Astrocyte of the spinal cord (primary cell): ENCODE measurements at regions not wholly inside any gene's neighbourhood (a gene's known extent, or its start where the extent isn't known, plus 50 kb on each side); places are given as distances from the start of the nearest gene placed in this dataset.
A peak's percentile ranks its signal among the peaks of the same experiment; 100 is the strongest.
"Not testable (repeated sequence)": the region's sequence is repeated elsewhere in the genome, so short reads cannot be mapped to it uniquely, and the experiment has no call there.

Source experiments
- DNase-seq: peaks from one replicate; pipeline ENCODE4 v3.0.0; 2011; ENCODE audit warnings: low read depth, low spot score
- H3K4me3 ChIP-seq: 2 replicates; pipeline ENCODE4 v1.5.1; 2011; ENCODE audit warnings: low read depth, mild to moderate bottlenecking, low read length, moderate library complexity
- in situ Hi-C: cut with HindIII; loops from 2 replicates; pipeline ENCODE4 v1.10.0; 2017; ENCODE audit warnings: low sequenced_read_pairs
- TF ChIP-seq, protein P1 (sequence below): IDR thresholded peaks from 2 replicates; pipeline ENCODE4 v1.5.1; 2012; ENCODE audit warnings: low read depth, mild to moderate bottlenecking, low read length, inconsistent platforms

DNA sequence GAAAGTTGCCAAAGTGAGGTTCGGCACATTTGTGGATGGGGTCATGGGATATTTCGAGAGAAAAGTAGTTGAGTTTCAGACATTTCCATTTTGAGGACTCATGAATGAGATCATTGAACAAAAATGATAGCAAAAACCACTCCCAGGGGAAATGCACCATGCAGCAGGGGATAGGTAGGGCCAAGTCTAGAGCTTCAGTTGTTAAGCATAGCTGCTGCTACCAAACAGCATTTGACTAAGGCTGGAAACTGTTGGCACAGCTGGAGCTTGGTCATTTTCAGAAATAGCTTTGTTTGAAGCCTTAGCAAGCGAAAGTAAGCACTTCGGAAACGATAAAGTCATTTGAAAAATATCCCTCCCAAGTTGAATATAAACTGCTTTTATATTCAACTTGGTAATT lies 431.8 kb downstream of the SOCS6 start:
- in situ Hi-C loops, result no loop called here
- no peak overlapping the region for H3K4me3 ChIP-seq
- peak; percentile 45 for DNase-seq
- TF ChIP-seq, protein P1, sequence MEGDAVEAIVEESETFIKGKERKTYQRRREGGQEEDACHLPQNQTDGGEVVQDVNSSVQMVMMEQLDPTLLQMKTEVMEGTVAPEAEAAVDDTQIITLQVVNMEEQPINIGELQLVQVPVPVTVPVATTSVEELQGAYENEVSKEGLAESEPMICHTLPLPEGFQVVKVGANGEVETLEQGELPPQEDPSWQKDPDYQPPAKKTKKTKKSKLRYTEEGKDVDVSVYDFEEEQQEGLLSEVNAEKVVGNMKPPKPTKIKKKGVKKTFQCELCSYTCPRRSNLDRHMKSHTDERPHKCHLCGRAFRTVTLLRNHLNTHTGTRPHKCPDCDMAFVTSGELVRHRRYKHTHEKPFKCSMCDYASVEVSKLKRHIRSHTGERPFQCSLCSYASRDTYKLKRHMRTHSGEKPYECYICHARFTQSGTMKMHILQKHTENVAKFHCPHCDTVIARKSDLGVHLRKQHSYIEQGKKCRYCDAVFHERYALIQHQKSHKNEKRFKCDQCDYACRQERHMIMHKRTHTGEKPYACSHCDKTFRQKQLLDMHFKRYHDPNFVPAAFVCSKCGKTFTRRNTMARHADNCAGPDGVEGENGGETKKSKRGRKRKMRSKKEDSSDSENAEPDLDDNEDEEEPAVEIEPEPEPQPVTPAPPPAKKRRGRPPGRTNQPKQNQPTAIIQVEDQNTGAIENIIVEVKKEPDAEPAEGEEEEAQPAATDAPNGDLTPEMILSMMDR, result no peak

DNA sequence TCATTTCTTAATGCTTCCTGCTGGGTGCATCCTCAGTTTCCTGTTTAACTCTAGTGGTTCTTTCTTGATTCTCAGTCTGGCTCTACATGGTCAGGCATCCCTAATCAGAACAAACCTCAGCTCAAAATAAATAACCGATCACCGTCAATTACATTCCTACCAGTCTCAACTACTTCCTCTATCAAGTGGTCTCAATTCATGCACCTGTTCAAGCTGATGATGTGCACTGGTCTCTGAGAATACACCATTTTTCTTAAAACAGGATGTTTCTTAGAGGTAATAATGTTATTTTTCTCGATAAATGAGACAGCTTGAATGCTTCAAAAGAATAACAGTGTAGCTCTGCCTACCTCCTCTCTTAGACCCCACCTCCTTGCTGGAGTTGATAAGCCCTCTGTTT lies 420.9 kb downstream of the SOCS6 start:
- DNase-seq, result no peak
- in situ Hi-C loops, result no loop called here
- TF ChIP-seq, protein P1, result no peak
- H3K4me3 ChIP-seq, result no peak overlapping the region

DNA sequence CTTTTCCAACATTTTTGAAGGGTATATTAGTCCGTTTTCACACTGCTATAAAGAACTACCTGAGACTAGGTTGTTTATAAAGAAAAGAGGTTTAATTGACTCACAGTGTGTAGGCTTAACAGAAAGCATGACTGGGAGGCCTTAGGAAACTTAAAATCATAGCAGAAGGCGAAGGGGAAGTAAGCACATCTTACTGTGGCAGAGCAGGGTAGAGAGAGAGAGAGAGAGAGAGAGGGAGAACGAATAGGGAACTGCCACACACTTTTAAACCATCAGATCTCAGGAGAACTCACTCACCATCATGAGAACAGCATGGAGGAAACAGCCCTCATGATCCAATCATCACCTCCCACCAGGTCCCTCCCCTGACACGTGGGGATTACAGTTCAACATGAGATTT lies 420.3 kb downstream of the SOCS6 start:
- no peak for DNase-seq
- in situ Hi-C loops, result no loop called here
- TF ChIP-seq, protein P1, result no peak
- no peak overlapping the region for H3K4me3 ChIP-seq

DNA sequence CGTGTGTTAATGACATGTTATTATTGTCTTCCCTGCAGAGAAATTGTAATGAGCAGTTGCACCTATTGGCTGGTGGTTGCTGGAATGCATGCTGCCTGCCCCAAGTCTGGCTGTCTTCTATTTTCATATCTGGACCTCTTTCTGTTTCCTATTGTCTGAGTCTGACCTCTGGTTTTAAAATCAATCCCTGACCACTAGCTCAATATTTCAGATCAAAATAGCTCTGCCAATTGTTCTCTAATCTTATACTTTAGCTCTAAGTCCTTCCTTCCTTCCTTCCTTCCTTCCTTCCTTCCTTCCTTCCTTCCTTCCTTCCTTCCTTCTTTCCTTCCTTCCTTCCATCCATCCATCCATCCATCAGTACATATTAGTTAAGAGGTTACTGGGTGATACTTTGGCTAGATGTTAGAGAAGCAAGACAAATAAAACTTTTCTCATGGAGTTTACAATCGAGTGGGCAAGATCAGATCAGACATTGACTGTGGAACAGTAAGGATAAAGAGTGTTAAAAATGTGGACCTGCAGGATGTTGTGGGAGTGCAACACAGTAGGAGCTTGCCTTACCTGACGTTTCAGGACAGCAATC lies 417.1 kb downstream of the SOCS6 start:
- TF ChIP-seq, protein P1, result no peak
- in situ Hi-C loops, result no loop called here
- no peak overlapping the region for H3K4me3 ChIP-seq
- no peak for DNase-seq

DNA sequence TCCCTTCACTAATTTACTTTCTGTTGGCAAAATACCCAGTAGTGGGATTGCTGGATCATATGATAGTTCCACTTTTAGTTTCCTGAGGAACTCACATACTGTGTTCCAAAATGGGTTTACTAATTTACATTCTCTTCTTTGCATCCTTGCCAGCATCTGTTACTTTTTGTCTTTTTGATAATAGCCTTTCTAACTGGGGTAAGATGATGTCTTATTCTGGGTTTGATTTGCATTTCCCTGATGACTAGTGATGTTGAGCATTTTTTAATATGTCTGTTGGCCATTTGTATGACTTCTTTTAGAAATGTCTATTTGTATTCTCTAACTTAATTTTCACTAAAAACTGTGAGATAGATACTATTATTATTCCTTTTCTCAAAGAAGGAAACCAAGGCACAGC lies 411.7 kb downstream of the SOCS6 start:
- DNase-seq, result no peak
- H3K4me3 ChIP-seq, result no peak overlapping the region
- TF ChIP-seq, protein P1, result no peak
- in situ Hi-C loops, result no loop called here

DNA sequence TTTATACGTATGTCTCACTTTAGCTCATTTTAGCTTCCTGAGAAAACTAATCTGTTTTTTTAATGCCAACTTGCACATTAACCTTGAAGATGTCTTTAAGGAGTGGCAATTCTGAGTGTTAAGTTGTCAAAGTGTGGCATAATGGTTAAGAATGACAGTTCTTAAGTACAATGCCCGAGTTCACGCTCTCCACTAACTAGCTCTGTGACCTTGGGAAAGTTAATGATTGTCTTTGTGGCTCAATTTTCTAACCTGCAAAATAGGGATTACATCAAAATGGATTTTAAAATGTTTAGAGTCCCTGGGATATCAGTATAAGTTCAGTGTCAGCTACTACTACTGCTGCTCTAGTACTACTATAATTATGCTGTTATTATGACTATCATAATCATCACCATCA lies 409.7 kb downstream of the SOCS6 start:
- DNase-seq, result no peak
- TF ChIP-seq, protein P1, result no peak
- H3K4me3 ChIP-seq, result no peak overlapping the region
- in situ Hi-C loops, result no loop called here

DNA sequence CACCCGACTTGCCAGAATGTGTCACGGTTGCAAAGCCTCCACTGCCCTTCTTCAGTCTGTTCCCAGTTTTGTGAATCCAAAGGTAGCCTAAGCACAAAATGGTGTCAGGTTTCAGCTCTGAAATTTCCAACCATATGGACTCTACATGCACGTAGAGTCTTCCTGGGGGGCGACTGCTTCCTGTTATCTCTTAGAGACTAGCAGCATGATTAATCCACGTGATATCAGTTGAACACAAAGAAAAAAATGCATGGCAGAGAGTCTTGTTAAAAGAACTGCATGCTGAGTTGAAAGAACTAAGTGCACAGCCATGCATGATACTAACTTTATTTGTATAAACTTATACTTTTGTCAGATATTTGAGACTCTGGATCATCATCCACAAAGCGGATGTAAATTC lies 404.4 kb downstream of the SOCS6 start:
- TF ChIP-seq, protein P1, result no peak
- in situ Hi-C loops, result no loop called here
- no peak overlapping the region for H3K4me3 ChIP-seq
- DNase-seq, result peak; percentile 49

DNA sequence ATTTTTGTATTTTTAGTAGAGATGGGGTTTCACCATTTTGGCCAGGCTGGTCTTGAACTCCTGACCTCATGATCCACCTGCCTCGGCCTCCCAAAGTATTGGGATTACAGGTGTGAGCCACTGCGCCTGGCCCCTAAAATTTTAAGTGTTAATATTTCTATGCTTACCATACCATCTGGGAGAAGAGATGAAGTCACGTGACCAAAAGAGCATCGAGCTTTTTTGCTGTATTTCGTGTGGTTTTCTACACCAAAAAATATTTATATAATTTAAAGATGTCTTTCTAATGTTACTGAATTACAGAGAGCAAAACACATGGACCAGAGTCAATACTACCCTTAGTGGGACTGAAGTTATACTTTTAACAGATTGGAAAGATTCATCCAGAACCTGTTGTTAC lies 400.9 kb downstream of the SOCS6 start:
- H3K4me3 ChIP-seq, in situ Hi-C loops, DNase-seq: not testable (repeated sequence)
